HG03196 (cell line): ENCODE measurements at regions not wholly inside any gene's neighbourhood (a gene's known extent, or its start where the extent isn't known, plus 50 kb on each side); places are given as distances from the start of the nearest gene placed in this dataset.

Experiments used
- ATAC-seq: cut with Tn5 transposase; IDR thresholded peaks from one replicate; pipeline ENCODE4 v1.9.1; 2021; ENCODE audit not compliant: unreplicated experiment

GRCh38 chr4:26133840-26134239 is 187.0 kb upstream of the RBPJ start:
- no peak for ATAC-seq

- ATAC-seq, result no peak
Observed at GRCh38 chr4:26135331-26135730, 185.5 kb upstream of the RBPJ start.

- no peak for ATAC-seq
Observed at GRCh38 chr4:26136615-26137014, 184.2 kb upstream of the RBPJ start.

GRCh38 chr4:26137288-26137687 is 183.5 kb upstream of the RBPJ start:
- no peak for ATAC-seq

- ATAC-seq, result no peak
Observed at GRCh38 chr4:26139310-26139924, 181.4 kb upstream of the RBPJ start.

- ATAC-seq, result no peak
Observed at GRCh38 chr4:26140150-26140898, 180.5 kb upstream of the RBPJ start.

- ATAC-seq, result no peak
Observed at GRCh38 chr4:26141051-26141721, 179.6 kb upstream of the RBPJ start.

GRCh38 chr4:26141911-26142638 is 178.7 kb upstream of the RBPJ start:
- no peak for ATAC-seq

- no peak for ATAC-seq
Observed at GRCh38 chr4:26144526-26145155, 176.2 kb upstream of the RBPJ start.

GRCh38 chr4:26145212-26145611 is 175.6 kb upstream of the RBPJ start:
- no peak for ATAC-seq

- ATAC-seq, result no peak
Observed at GRCh38 chr4:26148927-26149326, 171.9 kb upstream of the RBPJ start.

GRCh38 chr4:26150948-26151347 is 169.9 kb upstream of the RBPJ start:
- ATAC-seq, result no peak

- no peak for ATAC-seq
Observed at GRCh38 chr4:26151615-26152014, 169.2 kb upstream of the RBPJ start.

GRCh38 chr4:26152056-26152455 is 168.8 kb upstream of the RBPJ start:
- no peak for ATAC-seq

GRCh38 chr4:26157541-26157940 is 163.3 kb upstream of the RBPJ start:
- ATAC-seq, result no peak

GRCh38 chr4:26160591-26160990 is 160.2 kb upstream of the RBPJ start:
- no peak for ATAC-seq

- ATAC-seq, result no peak
Observed at GRCh38 chr4:26161030-26161824, 159.6 kb upstream of the RBPJ start.

- no peak for ATAC-seq
Observed at GRCh38 chr4:26162101-26162500, 158.7 kb upstream of the RBPJ start.

- ATAC-seq, result no peak
Observed at GRCh38 chr4:26163425-26164362, 157.1 kb upstream of the RBPJ start.
